Hepatic stellate cell (primary cell): ENCODE measurements at regions not wholly inside any gene's neighbourhood (a gene's known extent, or its start where the extent isn't known, plus 50 kb on each side); places are given as distances from the start of the nearest gene placed in this dataset.

Experiments used
- DNase-seq: peaks from one replicate; pipeline ENCODE4 v3.0.0; 2011; ENCODE audit warnings: low spot score

GRCh38 chr12:124504273-124505000 lies 63.0 kb downstream of the NCOR2 start:
- no peak for DNase-seq

- DNase-seq, result no peak
Observed at GRCh38 chr12:124503305-124503704, 64.1 kb downstream of the NCOR2 start.

GRCh38 chr12:124502379-124502778 lies 65.0 kb downstream of the NCOR2 start:
- DNase-seq, result no peak

DNA sequence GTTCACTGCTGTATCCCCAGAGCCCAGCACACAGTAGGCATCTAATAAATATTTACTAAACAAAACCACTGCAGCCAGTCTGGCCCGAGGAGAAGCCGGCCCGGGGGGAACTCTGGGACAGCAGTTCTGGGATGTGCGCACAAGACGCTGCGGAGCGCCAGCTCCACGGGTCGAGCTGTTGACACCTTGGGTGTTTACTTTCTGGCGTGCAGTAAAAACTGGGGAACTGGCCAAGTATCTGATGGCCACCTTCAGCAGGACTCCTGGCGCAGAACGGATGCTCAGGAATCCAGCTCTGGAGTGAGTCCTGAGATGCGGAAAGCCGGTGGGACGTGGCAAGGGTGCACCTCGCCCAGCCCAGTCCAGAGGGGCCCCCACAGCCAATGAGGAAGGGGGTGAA lies 65.6 kb downstream of the NCOR2 start:
- DNase-seq, result no peak

GRCh38 chr12:124501112-124501561 lies 66.3 kb downstream of the NCOR2 start:
- DNase-seq, result no peak

- DNase-seq, result no peak
Observed at GRCh38 chr12:124499898-124500244, 67.5 kb downstream of the NCOR2 start.

- no peak for DNase-seq
Observed at GRCh38 chr12:124499190-124499753, 68.1 kb downstream of the NCOR2 start.

- peak; percentile 52 for DNase-seq
Observed at GRCh38 chr12:124498275-124499189, 68.9 kb downstream of the NCOR2 start.

DNA sequence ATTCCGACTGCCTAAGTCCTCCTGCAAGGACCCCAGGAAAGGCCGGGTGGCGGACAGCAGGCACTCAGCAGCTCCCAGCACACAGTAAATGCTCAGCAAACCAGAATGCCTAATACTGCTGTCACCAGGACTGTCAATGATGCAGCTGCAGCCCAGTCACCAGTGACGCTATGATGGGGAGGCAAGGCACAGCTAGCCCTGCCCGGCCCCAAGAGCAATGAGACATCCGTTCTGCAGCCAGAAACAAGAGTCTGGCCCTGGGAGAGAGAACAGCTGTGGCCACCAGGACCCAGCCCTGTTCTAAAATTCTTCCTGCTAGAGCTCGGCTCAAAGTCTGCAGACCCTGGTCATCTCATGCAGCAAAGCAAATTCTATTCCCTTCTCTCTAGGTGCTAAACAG lies 69.8 kb downstream of the NCOR2 start:
- peak; percentile 99 for DNase-seq

GRCh38 chr12:124497039-124497438 lies 70.4 kb downstream of the NCOR2 start:
- no peak for DNase-seq

GRCh38 chr12:124496584-124496983 lies 70.8 kb downstream of the NCOR2 start:
- peak; percentile 58 for DNase-seq

GRCh38 chr12:124495194-124495983 lies 72.0 kb downstream of the NCOR2 start:
- DNase-seq, result no peak

DNA sequence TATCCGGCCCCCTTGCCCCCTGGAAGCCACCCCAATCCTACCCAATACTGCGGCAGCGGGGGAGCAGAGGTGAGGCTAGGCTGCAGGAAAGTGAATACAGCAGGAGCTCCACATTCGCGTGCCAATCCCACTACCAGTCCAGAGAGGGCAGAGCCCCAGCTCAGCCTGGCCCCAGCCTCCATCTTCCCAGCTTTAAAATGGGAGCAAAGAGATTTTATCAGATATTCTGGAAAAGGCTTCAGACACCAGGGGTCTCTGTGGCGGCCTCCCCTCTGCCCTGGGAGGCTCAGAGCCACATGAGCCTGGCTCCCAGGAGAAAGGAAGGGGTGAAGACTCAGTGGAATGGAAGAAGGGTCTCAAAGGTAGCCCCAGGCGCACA lies 72.7 kb downstream of the NCOR2 start:
- DNase-seq, result no peak

DNA sequence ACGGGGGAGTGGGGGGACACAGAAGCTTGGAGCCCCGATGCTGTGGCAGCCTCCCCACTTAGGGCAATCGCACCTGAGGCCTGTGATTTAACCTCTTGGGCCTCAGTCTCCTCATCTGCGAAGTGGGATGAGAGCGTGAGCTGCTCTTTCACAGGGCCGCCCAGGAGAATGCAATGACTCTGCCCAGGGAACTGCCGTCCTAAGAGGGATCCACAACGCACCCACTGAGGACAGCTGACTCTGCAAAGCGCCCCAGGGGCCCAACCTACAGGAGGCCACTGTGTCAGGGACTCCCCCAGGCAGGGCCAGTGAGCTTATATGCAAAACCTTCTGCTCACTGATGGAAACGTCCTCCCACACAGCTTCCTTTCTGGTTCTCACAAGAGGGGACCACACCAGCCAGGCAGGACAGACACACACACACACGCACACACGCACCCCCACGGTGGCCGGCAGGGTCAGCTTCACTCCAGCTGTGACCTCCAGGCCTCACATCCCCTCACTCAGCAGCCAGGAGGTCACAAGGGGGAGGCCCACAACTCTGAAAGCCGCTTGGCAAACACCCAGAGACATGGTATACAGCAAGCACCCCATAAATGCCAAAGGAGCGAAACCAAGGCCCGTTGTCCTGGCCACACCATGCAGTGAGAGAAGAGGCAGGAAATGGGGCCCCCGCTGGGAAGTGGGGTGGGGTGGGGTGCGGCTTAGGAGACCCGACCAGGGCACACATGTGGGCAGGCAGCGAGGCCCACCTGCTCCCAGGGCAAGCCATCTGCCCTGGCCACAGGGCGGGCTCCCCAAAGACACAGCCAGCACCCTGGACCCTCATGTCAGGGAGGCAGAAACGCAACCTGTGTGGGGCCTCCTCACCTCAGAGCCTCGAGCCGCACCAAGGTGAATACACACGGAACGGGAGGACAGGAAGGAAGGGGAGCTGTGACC lies 73.3 kb downstream of the NCOR2 start:
- no peak for DNase-seq

GRCh38 chr12:124492879-124493808 lies 74.3 kb downstream of the NCOR2 start:
- no peak for DNase-seq

DNA sequence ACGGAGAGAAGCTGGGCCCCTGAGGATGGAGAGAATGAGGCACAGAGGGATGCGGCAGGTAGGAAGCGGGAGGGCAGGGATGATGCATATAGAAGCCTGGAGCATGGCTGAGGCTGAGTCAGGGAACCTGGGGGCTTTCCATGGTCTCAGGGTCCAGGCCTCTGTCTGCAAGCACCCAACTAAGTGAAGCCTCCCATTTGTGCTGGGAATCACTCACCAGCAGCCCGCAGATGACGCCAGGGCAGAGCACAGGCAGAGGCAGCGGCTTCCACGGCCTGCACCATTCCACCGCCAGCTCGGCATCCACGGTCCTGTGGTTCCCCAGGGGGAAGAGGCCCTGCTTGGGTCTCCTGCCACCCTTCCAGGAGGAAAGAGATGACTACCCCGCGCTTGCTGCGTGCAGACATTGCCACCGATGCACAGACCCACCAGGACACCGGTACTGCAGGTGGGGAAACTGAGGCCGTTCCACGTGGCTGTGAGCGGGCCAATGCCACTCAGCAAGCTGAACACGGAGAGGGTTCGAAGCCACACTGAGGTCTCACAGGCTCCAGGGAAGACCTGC lies 75.5 kb downstream of the NCOR2 start:
- no peak for DNase-seq

DNA sequence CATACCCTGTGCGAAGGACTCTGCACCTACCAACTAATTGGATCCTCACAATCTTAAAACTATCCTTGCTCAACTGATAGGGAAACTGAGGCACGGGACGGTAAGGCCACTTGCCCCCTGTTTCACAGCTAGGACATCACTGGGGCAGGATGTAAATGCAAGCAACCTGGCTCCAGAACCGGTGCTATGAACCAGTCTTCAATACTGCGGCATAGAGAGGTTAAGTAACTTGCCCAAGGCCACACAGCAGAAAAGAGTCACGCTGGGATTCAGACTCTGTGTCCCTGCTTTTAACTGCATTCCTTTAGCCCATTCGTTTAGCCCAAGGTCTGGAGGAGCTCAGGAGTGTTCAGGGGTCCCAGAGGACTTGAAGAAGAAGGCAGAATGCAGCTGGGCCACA lies 76.1 kb downstream of the NCOR2 start:
- DNase-seq, result no peak

DNA sequence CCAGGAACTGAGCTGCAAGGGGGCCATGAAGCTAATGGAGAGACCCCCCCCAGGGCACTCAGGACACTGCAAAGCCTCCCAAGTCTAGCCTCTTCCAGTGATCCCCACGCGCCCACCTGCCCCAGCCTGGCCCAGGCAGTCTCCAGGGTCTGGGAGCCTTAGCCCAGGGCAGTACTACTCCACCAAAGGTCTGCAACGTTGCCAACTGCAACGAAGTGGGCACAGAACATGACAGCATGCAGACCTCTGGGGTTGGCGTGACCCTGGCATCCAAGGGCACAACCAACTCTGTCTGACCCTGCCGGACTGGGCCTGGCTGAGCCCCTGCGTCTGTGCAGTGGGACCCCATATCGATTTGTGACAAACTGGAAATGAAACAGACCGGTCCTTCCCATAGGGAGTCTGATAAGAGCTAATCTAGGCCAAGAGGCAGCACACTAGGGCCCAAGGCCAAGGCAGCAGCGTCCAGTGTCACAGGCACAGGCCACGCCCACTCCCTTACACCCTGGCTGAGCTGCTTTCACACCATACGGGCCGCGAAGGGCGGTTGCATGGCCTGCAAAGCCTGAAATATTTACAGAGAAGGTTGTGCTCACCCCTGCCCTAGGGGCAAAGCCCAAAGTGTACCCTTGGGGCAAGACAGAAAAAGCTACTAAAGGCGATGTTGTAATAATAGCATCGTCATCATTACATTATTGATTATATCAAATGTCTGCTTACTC lies 76.7 kb downstream of the NCOR2 start:
- DNase-seq, result no peak
